HG02610 (cell line): ENCODE measurements at regions not wholly inside any gene's neighbourhood (a gene's known extent, or its start where the extent isn't known, plus 50 kb on each side); places are given as distances from the start of the nearest gene placed in this dataset.
"Not testable (repeated sequence)": the region's sequence is repeated elsewhere in the genome, so short reads cannot be mapped to it uniquely, and the experiment has no call there.

Source experiments
- ATAC-seq: cut with Tn5 transposase; IDR thresholded peaks from one replicate; pipeline ENCODE4 v1.9.1; 2021; ENCODE audit warnings: mild to moderate bottlenecking, moderate library complexity; ENCODE audit not compliant: unreplicated experiment

DNA sequence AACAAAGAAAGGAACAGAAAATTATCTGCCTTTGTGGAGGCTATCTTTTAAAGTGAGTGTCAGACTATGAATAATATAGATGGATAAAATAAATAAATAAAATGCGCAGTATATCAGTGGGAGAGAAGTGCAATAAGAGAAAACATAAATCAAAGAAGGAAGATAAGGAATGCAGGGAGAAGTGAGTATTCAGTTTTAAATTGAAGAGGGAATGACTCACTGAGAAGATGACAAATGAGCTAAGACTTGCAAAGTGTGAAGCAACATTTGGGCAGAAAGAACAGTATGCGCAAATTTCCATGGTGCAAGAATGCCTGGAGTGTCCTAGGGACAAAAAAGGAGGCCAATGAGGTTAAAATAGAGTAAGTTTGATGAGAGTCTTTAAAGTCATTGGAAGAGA is 1300.1 kb upstream of the ALCAM start:
- ATAC-seq = no peak

DNA sequence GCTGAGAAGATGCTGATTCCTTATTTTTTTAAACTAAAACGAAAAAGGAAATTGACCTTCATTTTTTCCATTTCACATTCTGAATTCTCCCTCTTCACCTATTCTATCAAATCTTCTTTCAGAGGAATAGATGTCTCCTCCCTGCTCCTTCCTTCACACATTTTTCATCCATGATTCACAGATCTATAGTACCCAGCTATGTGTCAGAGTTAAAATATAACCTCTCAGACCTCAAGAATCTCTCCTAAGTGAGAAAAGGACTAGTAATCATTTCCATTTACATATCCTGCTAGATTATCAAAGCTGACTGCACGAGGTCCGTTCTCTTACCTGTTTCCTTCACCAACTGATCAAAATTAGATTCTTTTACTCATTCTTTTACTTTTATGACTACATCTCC is 1297.6 kb upstream of the ALCAM start:
- ATAC-seq = no peak

DNA sequence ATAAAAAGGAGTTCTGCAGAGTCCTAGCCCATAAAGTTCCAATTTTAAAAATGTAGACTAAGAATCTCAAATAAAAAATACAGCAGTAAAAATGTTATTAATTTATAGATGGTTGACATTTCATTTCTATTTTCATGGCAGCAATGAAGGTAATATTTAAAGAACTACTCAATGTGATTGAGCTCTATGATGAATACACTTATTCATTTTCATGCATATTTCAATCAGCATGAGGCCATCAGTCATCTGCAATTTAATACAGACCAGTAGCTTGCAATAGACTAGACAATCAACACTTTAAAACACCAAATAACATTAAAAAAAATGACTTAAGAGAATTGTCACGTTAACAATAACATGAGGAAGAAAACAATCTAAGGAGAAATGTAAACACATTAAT is 1295.8 kb upstream of the ALCAM start:
- no peak for ATAC-seq

DNA sequence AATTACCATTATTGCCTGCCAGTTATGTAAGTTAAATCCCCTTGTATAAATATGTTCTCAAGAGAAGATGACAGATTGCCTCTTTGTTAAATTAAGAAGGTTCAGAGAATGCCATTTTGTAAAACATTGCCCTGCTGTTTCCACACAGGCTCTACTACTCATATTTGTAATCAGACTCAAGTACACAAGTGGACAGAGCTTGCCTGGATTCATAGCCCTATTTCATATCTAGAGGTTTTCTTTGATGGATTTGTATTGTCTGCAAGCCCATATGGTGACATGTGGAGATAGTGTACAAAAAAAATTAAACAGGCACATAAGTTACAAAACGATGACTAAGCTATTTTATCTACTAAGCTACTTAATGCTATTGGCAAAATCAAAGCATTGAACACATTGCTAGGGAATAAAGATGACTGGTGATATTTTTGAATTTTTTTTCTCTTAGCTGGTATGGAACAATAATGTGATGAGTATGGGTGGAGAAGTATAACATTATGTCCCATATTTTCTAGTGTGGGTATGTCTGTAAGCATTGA is 1286.6 kb upstream of the ALCAM start:
- no peak for ATAC-seq

DNA sequence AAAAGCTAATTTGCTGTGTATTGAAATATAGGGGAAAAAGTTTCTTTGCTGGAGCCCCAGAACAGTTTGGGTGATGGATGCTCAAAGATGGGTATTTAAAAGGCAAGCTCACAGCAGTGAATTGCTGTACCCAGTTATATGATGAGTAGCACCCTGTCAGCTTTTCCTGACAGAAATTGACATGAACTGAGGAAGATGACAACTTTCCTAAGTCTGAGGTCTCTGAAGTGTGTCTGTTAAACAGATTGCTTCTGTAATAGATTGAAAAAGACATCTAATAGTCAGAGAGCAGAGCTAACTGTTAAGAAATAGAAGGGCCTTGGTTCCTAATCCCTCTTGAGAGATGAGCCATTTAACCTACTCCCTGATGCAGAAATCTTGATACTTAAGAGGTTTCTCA is 1278.0 kb upstream of the ALCAM start:
- ATAC-seq = no peak

DNA sequence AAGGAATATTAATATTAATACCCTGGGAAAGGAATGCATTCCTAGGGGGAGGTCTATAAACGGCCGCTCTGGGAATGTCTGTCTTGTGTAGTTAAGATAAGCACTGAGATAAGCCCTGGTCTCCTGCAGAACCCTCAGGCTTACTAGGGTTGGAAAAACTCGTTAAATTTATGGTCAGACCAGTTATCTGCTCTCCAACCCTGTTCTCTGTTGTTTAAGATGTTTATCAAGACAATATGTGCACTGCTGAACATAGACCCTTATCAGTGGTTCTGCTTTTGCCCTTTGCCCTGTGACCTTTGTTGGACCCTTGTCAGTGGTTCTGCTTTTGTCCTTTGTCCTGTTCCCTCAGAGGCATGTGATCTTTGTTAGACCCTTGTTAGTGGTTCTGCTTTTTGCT is 1276.7 kb upstream of the ALCAM start:
- not testable (repeated sequence) for ATAC-seq

DNA sequence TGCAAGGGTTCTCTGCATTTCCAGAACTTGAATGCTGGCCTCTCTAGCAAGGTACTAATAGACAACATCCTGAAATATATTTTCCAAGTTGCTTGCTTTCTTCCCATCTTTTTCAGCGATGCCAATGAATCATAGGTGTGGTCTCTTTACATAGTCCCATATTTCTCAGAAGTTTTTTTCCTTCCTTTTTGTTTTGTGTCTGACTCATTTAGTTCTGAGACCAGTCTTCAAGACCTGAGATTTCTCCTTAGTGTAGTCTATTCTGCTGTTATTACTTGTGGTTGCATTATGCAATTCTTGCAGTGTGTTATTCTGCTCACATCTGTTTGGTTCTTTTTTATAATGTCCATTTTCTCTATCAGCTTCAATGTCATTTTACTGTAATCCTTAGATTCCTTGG is 1265.0 kb upstream of the ALCAM start:
- ATAC-seq = no peak

DNA sequence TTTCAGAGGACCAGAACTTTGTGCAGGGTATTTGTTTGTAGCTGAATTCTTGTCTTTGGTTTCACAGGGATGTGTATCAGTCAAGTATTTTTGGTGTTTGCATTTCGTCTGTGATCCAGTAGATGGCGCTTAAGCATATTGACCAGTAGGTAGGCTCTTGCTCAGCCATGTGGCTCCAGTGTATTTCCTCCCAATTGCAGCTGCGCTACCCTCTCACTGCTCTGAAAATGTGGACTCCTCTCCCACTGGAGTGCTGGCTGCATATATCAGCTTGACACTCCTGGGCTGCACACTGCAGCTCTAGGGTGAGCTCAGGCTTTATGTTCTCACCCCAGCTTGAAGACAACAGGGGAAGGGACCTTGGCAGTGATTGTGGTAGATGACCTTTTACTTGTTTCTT is 1264.3 kb upstream of the ALCAM start:
- peak; percentile 94 for ATAC-seq

DNA sequence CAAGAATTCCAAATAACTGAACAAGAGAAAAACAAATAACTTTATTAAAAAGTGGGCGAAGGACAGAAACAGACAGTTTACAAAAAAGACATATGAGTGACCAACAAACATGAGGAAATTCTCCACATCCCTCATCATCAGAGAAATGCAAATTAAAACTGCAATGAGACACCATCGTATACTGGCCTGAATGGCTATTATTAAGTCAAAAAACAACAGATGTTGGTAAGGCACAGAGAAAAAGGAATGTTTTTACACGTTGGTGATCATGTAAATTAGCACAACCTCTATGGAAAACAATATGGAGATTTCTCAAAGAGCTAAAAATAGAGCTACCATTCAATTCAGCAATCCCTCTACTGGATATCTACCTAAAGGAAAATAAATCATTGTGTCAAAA is 1260.4 kb upstream of the ALCAM start:
- no peak for ATAC-seq

DNA sequence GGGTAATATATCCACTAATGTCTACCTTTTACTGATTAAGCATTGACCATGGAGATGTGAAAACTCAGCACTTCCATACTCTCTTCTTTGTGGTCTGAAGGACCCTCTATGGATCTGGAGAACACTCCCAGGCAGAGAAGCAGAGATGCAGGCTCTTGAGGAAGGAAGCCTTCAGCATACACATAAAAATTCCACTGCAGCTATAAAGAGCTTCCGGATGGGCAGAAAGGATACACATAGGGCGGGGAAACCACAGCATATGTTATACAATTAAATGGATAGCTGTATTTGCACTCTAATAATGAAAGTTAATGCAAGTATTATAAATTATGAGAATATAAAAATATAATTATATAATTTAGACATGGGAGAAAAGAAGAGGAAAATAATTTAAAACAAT is 1258.2 kb upstream of the ALCAM start:
- ATAC-seq = no peak

DNA sequence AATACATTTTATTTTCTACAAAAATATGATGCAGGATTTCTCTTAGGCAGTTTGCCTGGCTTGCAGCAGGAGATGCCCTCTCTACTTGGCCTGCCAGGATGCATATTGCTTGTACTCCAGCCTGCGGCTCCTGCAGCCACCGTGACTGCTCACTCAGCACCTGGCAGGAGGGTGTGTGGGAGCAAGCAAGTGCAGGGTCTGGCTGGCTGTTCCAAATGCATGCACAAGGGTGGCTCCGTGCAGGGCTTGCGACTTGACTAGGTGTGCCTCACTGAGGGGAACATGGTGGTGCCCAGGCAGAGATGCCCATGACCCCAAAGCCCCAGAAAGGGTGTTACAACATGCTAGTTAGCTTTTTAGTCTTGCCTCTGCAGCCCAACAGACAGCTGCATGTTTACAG is 1240.2 kb upstream of the ALCAM start:
- no peak for ATAC-seq

DNA sequence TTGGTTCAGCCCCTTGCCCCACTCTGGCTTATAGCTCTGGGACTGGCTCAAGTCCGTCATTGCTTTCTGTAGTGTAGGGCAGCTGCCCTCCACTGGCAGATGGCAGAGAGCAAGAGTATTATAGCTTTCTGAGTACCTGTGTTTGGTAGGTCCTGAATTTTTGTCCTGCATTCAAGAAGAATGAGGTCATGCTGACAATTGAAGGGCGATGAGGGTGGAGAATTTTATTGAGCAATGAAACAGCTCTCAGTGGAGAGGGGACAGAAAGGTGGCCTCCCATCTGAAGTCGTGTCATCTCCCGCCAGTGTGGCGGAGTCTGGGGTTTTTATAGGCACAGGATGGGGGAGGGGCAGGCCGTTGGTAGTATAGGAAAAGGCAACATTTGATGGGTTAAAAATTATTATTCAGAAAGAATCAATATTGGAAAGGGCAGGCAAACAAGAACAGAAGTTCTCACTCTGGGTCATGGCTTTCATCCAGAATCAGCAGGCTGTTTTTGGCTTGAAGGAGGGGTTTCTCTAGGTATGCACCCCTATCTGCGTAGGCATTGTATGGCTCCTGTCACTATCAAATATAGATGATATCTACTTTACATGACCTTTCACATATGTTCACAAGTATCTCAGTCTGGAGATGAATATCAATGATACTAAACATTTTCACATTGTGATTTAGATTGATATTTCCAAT is 1239.7 kb upstream of the ALCAM start:
- ATAC-seq = no peak

DNA sequence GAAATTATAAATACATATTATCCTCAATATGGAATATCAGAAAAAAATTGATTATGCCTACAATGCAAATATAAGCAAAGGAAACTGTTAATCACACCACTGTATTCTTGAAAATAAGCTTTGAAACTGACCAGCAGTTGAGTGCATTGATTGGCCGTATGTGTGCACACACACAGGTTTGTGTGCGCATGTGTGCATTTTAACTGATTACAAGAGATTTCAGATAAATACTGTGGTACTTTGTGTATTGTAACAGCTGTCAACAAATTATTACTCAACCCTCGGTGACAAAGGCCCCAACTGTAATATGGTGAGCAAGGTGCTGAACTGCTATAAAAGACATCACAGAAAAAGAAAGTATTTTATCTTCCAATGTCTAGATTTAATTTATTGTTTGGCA is 1238.9 kb upstream of the ALCAM start:
- no peak for ATAC-seq

DNA sequence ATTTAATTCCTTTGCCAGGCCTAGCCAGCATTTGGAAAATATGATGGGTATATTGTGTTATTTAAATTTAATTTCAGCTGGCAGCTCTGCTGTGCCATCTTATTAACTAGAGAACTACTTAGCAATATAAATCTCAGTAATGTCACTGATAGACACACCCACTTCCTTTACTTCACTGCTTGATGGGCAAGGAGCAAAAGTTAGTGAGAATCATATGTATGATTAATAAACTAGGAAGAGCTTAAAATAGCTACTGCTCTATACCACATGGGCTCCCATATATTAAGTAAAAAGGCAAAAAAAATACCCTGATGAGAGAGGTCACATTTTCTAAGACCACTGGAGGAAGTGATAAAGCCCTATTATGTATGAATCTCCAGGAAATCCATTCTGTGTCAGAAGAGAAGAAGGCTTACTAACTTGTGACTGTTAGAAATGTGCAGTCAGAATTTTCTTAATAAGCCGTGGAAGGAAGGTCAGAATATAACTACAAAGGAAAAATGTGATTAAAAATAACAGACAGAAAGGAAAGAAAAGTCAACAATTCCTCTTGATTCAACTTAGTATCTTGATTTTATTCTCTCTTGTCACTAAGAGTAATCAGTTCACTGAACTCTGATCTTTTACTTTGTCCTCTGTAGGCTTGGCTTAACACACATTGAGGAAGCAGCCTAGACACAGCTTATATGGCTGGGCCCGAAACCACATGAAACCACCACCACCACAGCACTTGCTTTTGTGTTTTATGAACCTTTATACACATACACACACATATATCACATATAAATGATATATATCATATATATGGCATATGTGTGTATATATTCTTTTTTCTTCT is 1233.9 kb upstream of the ALCAM start:
- ATAC-seq = no peak

DNA sequence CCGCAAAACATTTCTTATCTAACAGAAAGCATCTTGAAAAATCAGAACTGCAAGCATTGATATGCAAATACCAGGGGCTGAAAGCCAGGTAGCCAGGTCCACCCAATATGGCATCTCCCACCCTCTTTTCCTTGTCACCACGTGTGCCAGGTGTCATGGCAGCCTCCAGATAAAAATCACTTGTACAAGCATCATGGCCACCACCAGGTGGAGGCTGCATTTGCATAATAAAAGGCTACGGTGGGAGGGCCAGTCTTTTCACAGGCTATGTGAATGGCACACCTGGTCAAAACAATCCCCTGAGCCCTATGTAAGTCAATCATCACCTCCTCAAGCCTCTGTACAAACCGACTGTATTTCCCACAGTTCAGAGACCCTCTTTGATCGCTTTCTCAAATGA is 1233.1 kb upstream of the ALCAM start:
- no peak for ATAC-seq

DNA sequence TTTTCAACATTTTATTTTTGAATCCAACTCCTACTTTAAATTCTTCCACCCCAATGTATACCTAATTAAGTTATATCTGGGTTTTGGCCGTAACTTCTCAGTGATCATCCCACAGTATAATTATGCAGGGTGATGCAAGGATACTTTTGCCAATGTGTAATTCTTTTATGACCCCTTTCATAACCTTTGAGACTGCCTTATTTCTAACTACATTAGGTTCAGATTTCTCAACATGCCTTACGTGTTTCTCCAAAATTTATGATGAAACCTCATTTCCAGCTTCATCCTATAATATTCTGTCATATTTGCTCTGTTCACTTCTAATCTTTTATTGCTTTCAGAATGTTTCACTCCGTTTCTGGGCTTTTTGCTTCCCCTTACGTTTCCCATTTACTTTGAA is 1229.6 kb upstream of the ALCAM start:
- no peak for ATAC-seq

DNA sequence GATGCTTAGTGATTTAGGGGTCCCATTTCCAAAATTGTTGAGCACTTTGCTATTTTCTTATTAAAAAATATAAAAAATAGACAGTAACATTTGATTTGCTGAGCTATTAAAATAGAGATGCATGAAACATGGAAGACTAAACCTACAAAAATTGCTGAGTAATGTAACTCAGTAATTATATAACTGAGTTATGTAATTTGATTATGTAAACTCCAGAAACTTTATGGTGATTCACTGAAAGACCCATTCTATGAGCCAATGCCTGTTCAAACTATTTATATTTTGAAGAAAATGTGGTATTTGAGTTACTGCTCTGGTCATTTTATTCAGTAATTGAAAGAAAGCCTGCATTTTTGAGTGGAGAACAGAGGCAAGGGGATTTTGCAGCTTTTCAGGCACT is 1221.5 kb upstream of the ALCAM start:
- no peak for ATAC-seq

DNA sequence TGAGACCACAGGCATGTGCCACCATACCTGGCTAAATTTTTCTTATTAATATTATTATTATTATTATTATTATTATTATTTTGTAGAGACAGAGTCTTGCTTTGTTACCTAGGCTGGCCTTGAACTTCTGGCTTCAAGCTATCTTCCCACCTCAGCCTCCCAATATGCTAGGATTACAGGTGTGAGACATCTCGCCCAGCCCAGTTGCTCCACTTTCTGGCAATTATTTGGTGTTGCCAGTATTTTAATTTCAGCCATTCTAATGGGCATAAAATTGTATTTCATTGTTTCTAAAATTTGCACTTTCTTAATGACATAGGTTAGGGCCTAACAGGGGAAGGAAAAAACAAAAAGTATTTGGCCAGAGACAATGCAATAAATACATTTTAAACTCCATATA is 1217.6 kb upstream of the ALCAM start:
- ATAC-seq = no peak

DNA sequence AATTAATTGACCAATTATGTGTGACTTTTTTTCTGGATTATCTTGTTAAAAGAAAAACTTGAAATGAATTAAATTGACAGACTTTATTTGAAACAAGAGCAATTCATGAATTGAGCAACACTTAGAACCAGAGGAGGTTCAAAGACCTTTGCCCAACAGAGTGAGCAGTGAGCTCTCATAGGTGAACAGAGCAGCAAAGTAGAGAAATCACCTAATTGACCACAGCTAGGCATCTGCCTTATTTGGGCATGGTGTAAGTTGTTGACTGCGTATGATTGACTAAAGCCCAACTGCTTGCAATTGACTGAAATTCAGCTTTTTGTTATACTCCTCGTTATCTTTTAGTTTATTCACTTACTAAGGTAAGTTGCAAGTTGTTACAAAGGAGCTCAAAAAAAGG is 1216.0 kb upstream of the ALCAM start:
- ATAC-seq = no peak

DNA sequence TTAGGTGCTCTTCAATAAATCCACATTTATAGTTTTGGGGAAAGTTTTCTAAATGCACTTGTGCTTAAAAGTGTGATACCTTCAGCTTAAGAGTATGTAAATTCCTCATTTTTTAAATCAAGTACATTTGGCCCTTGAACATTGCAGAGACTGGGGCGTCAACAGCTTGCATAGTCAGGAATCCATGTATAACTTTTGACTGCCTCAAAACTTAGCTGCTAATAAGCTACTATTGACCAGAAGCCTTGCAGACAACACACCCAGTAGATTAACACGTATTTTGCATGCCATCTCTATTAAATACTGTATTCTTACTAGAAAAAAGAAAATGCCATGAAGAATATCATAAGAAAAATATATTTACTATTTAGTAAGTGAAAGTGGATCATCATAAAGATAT is 1211.8 kb upstream of the ALCAM start:
- no peak for ATAC-seq

DNA sequence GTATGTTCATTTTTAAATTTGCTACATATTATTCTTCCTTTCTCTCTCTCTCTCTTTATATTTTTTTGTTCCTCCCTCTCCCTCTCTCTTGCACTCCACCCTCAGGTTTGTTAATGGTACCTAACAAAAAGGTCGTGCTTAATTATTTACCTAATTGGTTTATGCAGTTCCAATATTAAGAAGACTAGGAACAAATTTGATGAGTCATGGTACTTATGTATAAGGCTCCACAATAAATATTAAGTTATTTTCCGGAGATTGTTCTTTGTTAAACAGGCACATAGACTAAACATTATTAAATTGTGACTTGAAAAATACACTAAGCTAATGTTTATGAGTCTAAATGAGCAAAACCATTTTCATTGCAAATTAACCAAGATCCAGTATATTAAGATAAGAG is 1200.8 kb upstream of the ALCAM start:
- ATAC-seq = no peak

DNA sequence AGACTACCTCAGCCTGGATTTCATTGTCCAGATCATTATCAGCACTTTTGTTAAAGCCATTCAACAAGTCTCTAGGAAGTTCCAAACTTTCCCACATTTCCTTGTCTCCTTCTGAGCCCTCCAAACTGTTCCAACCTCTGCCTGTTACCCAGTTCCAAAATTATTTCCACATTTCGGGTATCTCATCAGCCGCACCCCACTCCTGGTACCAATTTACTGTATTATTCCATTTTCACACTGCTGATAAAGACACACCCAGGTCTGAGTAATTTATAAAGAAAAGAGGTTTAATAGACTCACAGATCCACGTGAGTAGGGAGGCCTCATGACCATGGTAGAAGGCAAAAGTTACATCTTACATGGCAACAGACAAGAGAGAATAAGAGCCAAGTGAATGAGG is 1198.3 kb upstream of the ALCAM start:
- ATAC-seq = no peak
